NCI-H2227 (cell line): ENCODE measurements at regions not wholly inside any gene's neighbourhood (a gene's known extent, or its start where the extent isn't known, plus 50 kb on each side); places are given as distances from the start of the nearest gene placed in this dataset.
"Not testable (repeated sequence)": the region's sequence is repeated elsewhere in the genome, so short reads cannot be mapped to it uniquely, and the experiment has no call there.

ENCODE experiments used
- DNase-seq: peaks from one replicate; lab custom pipeline; 2025; ENCODE audit not compliant: unreplicated experiment; lab: John Stamatoyannopoulos, UW

DNA sequence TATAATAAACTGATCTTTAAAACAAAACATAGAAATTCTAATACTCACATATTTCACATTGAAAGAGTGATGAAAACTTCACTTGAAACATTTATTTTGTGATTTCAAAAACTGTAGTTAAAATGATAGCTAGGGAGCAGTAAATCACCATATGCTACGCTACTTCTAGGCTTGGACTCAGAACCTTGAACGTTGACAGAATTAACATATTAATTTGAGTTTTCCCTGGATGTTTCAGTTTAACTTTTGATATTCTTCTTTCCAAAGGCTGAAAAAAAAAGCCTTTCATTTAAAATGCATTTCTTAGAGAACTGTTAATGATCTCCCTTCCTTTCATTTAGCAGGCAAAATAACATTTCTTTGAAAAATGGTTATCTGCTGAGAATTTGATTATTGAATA lies 307.8 kb upstream of the SGCD start:
- no peak for DNase-seq

DNA sequence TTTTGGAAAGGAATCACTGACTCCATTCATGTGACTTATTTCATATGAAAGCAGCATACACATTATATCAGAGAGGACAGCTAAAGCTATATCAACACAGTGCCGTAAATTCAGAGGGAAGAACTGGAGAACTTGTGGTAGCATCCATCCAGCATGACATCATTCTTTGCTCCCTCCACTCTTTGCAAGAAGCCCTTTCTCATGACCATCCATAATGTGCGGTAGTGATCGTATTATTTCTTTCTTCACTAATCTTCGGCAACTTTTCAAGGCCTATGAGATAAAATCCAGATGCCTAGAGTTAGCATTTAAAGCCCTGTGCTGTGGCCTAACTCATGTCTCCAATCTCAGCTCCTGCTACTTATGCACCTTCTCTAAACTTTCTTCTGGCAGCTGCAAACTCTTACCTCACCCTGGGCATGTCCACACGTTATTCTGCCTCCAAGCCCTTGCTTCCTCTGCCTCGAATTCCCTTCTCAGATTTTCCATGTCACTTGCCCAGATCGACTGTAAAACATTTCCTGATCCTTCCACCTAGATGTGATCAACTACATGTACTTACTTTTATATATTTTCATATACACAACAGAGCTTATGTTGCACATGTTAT lies 307.3 kb upstream of the SGCD start:
- no peak for DNase-seq

DNA sequence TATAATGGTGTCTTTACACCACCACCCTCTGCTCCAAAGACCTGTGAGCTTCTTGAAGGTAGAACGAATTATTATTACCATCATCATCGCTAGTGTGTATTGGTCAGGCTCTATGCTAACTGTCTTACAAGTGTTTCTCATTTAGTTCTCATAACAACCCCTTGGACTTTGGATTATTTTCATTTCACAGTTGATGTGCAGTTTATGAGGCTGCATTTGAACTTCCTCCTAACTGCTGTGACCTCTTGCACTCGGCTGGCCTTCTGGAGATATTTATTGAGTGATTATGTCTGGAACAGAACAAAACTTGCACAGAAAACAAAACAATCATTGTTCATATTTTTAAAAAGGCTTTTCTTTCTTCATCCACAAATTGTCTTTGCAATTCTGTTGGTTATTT lies 306.3 kb upstream of the SGCD start:
- DNase-seq: no peak

DNA sequence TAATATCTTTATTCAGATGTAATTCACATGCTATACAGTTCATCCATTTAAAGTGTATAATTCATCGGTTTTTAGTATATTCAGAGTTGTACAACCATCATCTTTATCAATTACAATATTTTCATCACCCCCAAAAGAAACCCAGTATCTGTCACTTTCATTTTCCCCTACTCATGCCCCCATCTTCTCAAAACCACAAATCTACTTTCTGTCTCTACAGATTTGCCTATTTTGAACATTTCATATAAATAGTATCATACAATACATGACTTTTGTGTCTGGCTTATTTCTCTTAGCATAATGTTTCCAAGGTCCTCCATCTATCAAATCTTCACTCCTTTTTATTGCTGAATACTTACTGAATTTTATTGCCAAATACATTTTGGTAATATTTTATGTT lies 305.1 kb upstream of the SGCD start:
- no peak for DNase-seq

DNA sequence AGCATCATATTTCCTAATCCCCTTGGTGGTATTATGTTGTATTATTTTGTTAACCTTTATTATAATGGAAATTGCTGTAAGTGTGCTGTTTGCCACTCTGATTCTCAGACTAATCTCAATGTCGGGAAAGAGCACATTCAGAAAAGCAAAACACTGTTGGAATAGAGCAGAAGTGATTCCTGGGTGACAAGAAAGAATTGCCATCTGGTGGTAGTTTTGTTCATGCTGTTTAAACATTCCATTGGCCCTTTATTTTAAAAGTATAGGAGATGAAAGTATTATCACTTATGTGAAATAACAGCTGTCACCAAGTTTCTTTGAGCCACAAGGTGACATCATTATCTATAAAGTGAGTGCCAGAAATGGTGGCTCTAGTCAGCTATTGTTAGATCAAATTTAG lies 301.3 kb upstream of the SGCD start:
- no peak for DNase-seq

DNA sequence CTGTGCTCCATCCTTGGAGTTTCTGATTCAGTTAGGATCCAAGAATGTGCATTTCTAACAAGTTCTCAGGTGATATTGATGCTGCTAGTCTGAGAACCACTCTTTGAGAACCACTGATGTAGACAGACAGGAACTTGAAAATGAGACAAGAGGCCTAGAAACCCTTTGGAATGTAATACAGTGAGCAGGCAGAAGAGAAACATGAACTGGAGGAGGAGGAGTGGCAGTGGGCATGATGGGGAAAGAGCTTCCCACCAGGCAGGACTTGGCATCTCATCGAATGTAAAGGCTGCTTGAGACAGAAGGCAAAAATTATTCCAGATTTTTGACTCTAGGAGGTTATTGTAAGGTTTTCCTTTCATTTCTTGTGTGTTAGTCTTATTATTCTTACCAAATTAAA lies 295.8 kb upstream of the SGCD start:
- DNase-seq: no peak

DNA sequence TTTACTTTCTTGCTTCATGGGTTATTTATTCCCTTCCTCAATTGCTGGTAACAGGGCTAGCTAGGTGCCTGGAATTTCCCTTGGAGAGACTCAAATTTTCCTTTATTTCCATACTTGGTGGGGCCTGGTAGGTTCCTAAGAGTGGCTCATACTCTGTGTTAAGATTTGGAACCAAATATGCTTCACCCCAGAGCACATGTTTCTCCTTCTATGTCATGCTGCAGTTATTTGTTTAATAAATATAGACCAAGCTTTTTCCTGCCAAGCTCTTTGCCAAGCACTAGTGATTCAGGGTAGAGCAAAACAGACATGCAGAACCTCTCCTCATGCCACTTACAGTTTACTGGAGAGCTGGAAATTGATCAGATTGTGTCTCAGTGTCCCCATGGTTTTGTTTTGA lies 290.3 kb upstream of the SGCD start:
- DNase-seq: no peak

DNA sequence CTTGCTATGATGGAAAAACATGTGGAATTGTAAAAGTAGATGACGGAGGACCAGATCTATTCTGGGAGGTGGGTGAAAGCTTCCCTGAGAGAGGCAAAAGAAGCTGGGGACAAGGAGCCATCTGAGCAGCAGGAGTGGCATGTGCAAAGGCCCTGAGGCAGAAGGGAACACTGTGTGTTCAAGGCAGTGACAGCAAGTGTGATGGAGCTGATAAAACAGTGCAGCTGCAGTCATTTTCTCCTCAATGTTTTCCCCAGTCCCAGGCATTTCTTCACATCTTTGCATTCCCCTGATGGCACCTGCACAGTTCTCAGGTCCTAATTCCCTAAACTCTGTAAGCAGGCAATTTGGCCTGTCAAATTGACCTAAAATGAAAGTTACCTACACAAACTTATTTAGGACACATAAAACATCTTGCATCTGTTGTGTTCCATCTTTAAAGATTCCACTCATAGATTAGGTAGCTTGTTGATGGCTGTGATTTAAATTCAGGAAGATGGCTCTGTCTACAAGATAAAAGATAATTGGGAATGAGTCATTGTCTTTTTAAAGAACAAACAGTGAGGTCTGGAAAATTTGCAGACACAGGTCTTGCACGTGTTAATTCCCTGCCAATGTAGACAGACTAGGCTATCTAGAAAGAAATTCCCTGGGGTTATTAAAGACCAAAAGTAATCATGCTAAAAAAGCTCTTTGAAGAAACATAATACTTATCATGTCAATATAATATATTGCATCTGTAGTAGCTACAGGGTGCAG lies 289.6 kb upstream of the SGCD start:
- DNase-seq: peak; percentile 6

DNA sequence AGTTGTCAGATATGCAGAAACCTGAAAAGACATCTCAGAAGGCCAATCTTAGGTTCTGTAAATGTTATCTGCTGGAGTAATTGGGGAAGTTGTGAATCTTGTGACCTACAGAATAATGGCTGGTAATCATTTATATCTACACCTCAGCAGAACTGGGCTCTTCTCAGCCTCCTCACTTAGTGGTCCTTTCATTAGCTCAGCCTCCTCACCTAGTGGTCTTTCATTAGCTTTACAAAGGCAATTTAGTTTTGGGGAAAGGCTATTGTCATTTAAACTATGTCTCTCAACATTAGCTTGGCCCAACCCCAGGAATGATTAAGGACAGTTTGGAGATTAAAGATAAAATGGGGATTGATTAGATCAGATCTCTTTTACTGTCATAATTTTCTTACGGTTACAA lies 284.2 kb upstream of the SGCD start:
- DNase-seq: no peak

DNA sequence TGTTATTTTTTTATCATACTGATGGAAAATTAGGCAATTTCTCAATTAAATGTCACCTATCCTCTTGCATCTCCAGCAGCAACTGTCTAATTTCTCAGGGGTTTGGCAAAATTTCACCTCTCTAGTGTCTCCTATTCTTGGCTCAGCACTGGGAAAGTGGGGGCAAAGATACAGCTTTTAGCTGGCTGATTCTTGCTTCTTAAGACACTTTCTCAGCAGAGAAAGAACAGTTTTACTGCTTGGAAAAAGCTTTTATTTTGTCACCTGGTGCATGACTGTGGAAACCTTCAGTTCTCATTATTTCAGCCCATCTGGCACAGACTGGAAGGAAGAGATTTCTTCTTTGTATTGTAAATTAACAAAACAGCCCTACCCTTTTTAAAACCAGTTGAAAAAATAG lies 283.6 kb upstream of the SGCD start:
- no peak for DNase-seq

DNA sequence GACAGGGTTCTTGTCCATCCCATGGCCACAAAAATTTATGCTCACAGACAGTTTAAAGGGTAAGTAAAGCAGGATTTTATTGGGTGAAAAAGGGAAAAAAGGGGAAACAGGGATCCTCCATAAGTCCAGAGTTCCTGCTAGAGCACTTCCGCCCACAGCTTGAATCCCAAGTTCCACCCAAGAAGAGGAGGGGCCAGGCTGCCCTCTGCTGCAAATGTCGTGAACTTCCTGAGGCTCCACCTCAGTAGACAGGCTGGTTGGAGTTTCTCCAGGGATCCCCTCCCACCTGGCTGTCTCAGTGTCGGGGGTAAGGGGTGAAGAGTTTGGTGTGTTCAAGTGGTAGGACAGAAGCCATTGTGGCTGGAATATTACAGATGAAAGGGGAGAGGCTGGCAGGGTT lies 275.0 kb upstream of the SGCD start:
- DNase-seq: no peak

DNA sequence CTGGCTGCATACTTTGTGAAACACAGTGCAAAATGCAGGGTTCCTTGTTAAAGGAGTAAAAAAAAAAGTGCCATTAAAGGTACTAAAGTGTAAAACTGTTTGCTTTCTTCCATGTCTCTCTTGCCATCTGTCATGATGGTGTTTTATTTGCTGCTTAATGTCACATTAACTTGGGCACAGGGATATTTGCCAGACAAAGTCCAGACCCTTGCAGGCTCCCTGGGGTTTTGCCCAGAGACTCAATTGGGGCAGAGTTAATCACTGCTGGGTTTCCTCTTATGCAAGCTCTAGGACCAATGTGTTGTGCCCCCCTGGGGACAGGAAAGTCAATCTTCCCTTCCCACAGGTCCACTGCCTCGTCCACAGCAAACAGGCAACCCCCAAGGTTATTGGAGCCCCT lies 274.3 kb upstream of the SGCD start:
- no peak for DNase-seq

DNA sequence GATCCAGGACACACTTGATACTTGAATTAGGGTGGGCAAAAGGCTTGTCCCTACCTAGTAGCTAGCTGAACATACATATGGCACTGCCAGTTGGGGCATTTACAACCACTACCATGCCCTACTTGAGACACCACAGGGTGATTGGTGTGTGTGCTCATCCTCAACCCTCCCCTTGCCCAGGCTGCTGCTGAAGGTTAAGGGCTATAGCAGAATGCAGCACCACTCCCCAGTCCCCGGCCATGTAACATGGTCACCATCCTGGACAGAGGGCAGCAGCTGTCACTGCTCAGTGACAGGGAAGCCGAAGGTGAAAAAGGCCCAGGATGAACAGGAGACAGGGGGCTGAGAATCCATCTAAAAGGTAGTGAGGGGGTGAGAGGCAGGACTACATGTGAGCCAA lies 273.9 kb upstream of the SGCD start:
- no peak for DNase-seq

DNA sequence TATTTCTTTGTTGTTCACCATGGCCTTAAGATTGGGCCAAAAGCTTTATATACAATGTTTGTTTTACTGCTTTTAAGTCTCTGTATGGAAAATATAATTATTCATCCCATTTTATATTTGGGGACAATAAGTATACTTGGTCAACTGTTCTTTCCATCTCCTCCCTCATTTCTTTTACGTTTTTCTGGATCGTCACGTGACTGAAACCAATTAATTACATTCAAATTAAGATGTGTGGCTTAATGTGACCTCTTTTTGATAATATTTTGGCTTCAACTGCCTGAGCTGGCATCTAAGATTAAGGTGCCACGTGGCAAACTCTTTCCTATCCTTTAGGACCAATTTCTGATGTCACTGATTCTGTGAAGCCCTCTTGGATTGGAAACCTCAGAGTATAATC lies 250.1 kb upstream of the SGCD start:
- DNase-seq: no peak

DNA sequence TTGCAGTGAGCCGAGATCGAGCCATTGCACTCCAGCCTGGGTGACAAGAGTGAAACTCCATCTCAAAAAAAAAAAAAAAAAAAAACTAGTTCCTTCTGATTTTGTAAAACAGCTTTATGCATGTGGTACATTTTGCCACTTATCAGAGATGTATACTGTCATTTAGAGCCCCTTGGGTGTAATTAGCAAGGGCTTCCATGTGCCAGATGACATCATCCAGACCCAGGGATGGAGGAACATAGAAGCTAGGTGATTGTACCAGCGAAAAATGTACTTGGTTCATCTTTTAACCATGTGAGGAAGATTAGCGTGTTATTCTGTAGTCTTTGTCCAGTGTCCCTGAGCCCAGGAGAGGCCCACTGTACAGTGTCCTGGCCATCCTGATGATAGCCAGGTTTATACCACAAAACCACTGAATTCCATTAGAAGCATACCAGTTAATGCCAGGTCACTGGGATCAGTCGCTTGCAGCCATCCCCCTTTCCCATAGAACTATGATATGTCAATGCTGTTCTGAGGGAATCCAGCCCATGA lies 239.3 kb upstream of the SGCD start:
- no peak for DNase-seq

DNA sequence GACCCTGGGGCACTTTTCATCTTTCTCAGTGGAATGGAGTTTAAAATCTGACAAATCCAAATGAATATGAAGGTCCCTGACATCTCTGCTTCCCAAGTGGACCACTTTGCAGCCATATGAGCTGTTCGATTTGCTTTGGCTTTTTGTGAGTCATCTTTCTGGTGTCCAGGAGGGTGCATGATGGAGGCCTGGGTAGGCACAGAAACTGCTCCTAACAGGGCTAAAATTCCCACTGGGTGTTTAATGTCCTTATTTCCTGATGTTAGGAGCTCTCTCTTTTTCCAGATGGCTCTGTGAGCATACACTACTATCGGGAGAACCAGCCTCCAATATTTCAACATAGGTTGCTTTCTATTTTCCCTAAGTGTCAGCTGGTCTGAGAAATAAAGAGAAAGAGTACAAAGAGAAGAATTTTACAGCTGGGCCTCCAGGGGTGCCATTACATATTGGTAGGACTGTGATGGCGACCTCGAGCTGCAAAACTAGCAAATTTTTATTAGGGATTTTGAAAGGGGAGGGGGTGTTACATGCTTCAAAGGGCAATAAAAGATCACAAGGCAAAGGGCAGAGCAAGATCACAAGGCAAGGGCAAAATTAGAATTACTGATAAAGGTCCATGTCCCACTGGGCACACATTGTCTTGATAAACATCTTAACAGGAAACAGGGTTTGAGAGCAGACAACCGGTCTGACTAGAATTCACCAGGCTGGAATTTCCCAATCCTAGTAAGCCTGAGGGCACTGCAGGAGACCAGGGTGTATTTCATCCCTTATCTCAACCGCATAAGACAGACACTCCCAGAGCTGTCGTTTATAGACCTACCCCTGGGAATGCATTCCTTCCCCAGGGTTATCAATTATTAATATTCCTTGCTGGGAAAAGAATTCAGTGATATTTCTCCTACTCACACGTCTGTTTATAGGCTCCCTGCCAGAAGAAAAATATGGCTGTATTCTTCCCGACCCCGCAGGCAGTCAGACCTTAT lies 236.7 kb upstream of the SGCD start:
- DNase-seq: not testable (repeated sequence)

DNA sequence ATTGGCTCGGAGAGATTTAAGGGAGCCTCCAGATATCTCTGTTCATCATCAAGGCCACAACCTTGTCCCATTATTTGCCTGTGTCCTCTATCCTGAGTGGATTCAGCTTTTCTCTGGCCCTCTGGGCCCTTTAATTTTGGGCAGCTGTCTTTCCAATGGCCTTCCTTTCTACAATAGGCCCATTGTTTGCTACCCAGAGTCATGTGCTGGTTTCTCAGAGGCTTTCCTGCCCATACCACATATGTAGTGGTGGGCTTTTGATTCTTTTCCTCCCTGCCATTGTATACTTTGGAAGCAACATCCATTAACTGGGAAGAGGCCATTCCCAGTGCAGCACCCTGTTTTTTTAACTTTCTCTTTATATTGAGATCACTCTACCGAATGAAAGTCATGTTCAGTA lies 233.9 kb upstream of the SGCD start:
- DNase-seq: no peak

DNA sequence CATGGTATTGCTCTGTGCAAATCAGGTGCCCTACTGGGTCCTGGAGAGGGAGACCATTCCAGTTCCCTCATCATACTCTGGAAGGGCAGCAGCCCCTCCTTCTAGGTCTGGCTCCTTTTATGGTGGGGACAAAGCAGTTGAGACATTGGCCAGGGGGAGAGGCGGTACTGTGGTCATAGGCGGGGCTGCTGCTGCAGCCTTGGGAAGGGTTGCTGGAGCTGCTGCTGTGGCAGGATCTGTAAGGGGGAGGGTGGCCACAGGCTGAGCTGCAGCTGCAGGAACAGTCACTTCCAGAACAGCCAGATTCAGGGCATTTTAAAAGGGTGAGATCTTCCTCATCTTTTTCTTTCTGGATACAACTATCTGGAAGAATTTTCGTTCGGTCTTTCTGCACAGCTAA lies 233.0 kb upstream of the SGCD start:
- no peak for DNase-seq

DNA sequence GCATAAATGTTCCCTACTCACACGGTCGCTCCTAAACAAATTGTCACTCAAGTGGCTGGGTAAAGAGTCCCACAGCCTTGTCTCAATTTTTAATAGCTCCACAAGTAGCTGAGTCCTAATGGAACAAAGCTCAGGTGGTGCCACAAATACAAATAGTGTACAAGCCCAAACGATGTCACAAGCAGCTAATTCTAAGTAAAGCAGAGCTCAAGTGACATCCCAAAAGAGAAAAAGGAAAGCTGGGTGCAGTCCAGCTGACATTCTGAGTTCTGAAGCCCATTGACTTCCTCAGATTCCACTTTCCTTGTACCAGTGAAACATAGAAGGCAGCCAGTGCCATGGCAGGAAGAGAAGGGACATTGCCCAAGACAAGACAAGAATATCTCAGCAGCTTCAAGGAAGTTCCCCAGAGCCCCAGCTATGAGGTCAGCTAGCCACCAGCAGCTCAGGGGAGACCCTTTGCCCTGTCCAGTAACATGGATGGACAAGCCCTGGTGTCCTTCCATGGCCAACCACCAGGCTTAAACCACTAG lies 231.2 kb upstream of the SGCD start:
- no peak for DNase-seq

DNA sequence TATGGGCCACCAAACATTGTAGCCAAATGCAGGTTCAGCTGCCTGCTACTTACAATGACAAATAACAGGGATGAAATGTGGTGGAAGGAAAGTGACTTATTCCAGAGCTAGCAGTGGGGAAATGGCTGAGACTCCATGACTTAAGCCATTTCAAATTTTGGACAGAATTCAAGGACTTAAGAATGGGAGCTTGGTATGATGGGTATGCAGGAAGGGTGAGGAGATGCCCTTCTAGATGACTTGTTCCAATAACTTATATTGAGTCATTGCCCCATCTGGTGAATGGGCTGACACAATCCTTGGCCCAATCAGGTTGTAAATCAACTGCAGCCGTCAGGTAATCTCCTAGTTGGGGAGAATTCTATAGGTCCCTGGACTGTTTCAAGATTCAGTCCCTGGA lies 230.7 kb upstream of the SGCD start:
- no peak for DNase-seq

DNA sequence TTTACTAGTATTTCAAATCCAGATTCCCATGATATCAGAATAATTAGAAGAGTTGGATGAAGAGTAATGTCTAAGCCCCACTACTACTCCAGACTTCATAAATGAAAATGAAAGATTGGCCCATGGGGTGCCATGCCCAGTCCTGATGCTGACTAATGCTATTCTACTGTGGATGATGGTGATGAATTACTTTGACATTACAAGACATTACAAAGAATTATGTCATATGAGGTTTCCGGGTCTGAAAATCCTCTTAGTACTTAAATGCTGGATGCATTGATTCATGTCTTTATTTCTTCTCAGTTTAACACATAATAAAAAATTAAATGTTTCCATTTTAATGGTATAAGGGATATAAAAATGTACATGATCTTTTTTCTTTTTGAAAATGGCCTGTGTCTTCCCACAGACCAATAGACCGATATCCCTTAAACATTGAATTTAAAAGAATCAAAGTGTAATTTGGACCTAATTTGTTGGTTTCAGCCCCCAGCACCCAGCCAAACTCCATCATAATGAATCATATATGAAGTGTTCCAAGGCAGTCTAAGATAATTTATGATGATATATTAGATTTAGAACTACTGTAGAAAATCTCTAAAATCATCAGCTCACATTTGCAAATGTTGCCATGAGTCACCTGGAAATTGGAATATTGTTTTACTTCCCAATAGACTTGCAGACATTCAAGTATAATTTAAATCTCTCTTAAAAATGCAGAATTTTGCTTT lies 223.6 kb upstream of the SGCD start:
- no peak for DNase-seq
